Liver (tissue), 3 donors: ENCODE measurements at regions not wholly inside any gene's neighbourhood (a gene's known extent, or its start where the extent isn't known, plus 50 kb on each side); places are given as distances from the start of the nearest gene placed in this dataset.

ENCODE experiments used
- ATF3 ChIP-seq: IDR thresholded peaks from 2 replicates; pipeline ENCODE4 v1.6.1; 2016; ENCODE audit warnings: antibody characterized with exemption
- CTCF ChIP-seq: fragments of 150-350 bp; IDR thresholded peaks from 2 replicates; pipeline ENCODE4 v1.5.1; 2017; ENCODE audit warnings: improper control_type of control experiment, low read depth, low read length; ENCODE audit not compliant: missing input control
- EGR1 ChIP-seq, 2 donors: IDR thresholded peaks; 2 replicates each; pipeline ENCODE4 v1.6.1; 2016 to 2018; ENCODE audit warnings: antibody characterized with exemption in 2 of 2, low read depth in 2 of 2
- JUND ChIP-seq, 2 donors: IDR thresholded peaks; 2 replicates each; pipeline ENCODE4 v1.6.1; 2016; ENCODE audit warnings: antibody characterized with exemption in 2 of 2
- RAD21 ChIP-seq, 2 donors: IDR thresholded peaks; 2 replicates each; pipeline ENCODE4 v1.6.1; 2016; ENCODE audit warnings: antibody characterized with exemption in 2 of 2, mild to moderate bottlenecking in 2 of 2
- RXRA ChIP-seq, 2 donors: IDR thresholded peaks; 2 replicates each; pipeline ENCODE4 v1.6.1; 2017 to 2018; ENCODE audit warnings: antibody characterized with exemption in 2 of 2, mild to moderate bottlenecking in 1 of 2
- TAF1 ChIP-seq: conservative IDR thresholded peaks from 2 replicates; pipeline ENCODE4 v1.6.1; 2016; ENCODE audit warnings: antibody characterized with exemption, mild to moderate bottlenecking
- YY1 ChIP-seq: IDR thresholded peaks from 2 replicates; pipeline ENCODE4 v1.6.1; 2016; ENCODE audit warnings: antibody characterized with exemption, mild to moderate bottlenecking
- donor health status: healthy.
- donor health status: healthy.

- TF ChIP-seq TAF1: no peak
- no peak for TF ChIP-seq CTCF
- no peak for TF ChIP-seq RXRA (IDR thresholded peaks at IDR 0.05)
- TF ChIP-seq YY1: no peak
- no peak for TF ChIP-seq EGR1 (IDR thresholded peaks at IDR 0.05; ENCODE audit: low read depth in 2 of 2)
- TF ChIP-seq JUND (IDR thresholded peaks at IDR 0.05): no peak
- no peak for TF ChIP-seq ATF3
- TF ChIP-seq RAD21 (IDR thresholded peaks at IDR 0.05): no peak
Measured at GRCh38 chr15:61444585-61444984, 215.5 kb upstream of the RORA start.
